ENCODE measurements at regions not wholly inside any gene's neighbourhood (a gene's known extent, or its start where the extent isn't known, plus 50 kb on each side); places are given as distances from the start of the nearest gene placed in this dataset.
"Not testable (repeated sequence)": the region's sequence is repeated elsewhere in the genome, so short reads cannot be mapped to it uniquely, and the experiment has no call there.

DNA sequence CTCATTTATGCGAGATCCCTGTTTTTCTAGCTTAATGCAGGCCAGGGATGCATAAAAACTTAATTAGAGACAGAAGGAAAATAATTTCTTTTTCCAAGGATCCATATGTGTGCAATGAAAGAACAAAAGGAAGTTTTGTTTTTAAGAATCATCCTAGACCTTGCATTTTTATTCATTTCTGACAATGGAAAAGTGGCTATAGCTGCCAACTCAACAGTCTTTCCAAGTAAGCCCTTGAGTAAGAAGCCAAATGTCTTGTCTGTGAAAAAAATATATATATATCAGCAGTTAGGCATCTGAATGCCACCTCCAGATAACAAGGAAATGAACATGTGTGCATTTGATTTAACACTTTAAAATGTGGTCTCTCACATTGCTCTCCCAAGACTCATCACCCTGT, 1397.6 kb downstream of the GATA3 start:
- DNase-seq (ENCODE audit: low read depth in 2 of 2): no peak

DNA sequence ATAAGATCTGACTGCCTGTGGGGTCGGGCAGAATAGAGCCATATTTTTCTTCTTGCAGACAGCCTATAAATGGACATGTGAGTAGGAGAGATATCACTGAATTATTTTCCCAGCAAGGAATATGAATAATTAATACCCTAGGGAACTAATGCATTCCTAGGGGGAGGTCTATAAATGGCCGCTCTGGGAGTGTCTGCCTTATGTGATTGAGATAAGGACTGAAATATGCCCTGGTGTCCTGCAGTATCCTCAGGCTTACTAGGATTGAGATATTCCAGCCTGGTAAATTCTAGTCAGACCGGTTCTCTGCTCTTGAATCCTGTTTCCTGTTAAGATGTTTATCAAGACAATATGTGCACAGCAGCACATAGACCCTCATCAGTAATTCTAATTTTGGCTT, 1399.4 kb downstream of the GATA3 start:
- not testable (repeated sequence) for DNase-seq (ENCODE audit: low read depth in 2 of 2)

DNA sequence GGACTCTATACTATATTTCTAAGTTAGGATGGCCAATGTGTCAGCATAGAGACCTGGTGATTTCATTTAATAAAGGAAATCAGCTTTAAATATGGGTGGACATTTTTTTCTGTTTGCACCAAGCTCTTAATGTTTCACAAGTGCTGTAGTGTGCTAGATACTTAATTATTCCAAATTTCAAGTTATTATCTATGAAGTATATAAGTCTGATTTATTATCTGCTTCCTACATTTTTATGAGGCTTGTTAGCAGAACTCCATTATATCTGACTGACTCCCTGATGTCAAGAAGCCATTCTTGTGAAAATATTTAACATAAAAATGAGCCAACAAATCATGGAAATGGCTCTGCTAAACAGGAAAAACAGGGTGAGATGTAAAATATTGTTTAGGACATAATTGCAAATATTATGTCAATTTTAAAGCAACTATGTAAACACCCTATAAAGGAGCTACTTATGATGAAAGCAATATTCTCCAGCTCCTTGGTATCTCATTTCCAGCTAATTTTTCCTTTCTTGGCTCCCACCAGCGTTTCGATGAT, 1415.2 kb downstream of the GATA3 start:
- no peak for DNase-seq (ENCODE audit: low read depth in 2 of 2)

DNA sequence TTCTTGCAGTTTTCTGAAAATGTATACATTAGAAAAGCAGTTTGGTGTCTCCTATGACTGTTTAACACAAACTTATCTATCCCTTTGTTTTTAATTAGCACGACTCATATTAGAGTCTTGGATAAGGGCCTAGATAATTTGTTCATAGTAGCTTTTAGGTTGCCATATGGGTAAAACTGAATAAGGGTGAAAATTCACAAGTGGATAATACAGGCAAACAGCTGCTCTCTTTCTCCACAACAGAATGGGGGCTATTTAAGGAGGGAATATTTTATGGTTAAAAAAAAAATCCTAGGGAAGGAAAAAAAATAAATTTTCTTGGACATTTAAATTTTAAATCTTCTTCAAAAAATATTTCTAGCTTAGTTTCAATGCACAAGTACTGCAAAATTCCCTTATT, 1416.1 kb downstream of the GATA3 start:
- no peak for DNase-seq (ENCODE audit: low read depth in 2 of 2)

DNA sequence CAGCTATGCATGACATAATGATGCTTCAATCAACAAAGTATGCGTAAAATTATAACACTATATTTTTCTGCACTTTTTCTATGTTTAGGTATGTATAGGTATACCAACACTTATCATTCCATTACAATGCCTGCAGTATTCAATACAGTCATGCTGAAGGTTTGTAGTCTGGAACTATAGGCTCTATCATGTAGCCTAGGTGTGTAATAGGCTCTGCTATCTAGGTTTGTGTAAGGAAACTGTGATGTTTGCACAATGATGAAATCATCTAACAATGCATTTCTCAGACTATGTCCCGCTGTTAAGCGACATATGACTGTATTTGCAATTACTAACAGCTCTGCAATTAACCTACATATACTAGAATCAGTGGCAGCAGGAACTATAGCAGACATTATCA, 1447.5 kb downstream of the GATA3 start:
- no peak for DNase-seq (ENCODE audit: low read depth in 2 of 2)

DNA sequence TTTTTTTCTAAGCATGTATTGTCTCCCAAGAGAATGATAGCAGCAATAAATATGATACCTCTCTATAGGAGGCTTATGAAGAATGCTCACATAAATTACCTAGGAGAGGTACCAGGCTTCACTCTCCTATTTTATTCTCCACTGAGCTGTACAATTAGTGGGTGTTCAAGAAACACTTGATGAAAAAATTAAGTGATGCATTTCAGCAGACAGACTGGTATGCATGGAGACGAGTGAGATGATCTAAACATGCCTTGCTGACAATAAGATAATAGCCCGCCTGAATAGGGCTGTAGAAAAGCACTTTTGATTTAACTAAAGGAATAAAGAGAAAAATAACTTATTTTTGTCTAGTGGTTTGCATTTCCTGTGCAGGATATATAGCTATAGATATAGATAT, 1449.7 kb downstream of the GATA3 start:
- no peak for DNase-seq (ENCODE audit: low read depth in 2 of 2)

DNA sequence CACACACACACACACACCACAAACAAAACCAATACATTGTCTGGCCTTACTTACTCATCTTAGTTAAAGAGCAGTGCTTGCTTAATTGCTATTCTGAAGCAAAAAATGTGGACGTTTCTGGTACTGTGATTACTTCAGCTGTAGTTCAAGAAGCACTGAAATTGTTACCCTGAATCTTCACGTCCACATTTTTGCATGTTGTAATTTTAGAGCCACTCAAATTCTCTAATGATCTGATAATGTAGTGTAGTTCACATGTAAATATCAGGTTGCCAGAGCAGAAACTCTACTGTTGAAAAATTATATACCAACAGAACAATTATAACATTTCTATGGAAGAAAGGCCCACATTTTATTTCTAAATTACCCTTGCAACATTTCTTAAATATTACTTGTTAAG, 1451.1 kb downstream of the GATA3 start:
- DNase-seq (ENCODE audit: low read depth in 2 of 2): no peak

DNA sequence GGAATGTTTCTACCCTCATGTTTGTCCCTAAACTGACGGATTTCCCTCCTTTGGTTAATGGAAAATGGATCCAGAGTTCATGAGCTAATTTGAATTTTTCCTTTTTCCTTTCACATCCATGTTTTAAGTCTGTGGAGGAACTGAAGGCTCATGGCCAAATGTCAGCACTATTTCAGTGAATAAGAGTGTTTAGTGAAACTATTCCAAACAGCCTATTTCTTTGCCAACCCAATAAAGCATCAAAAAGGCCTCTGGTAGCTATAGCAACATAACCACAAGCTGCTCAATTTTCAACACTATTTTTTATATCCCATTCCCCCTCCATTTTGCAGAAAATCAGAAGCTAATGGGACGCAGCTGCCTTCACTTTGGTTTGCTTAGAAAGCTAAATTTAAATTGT, 1454.1 kb downstream of the GATA3 start:
- no peak for DNase-seq (ENCODE audit: low read depth in 2 of 2)

DNA sequence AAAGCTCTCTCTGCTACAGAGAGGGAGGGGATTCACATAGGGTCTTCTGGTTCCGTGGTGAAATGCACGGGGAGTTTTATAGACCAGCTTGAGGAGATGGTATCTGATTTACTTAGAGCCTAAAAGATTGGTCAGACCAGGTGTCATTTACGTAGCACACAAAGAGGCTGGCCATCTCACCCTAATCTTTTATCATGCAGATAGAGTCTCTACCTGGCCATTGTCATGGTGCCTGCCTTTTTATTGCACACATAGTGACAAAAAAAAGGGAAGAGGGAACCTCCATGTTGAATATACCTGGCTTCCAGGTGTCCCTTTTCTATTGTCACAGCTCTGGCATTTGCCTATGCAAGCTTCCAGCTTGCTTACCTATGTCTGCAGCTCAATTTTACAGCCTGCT, 1456.1 kb downstream of the GATA3 start:
- DNase-seq (ENCODE audit: low read depth in 2 of 2): no peak

DNA sequence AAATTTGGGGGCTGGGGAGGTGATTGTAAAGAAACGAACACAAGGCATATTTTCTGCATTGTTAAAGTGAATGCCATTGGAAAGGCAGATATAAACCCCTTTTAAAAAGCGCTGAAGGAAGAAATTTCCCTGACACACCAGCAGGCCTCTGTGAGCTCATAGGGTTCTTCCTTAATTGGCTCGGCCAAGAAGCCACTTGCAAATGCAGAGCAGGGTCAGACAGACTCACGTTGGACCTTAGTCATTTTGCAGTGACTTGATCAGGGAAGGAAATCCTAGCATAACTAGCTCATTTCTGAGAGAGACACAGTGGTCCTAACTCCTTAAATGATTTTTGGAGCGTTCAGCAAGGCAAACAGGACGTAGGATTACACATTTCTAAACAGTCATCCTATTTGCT, 1461.4 kb downstream of the GATA3 start:
- no peak for DNase-seq (ENCODE audit: low read depth in 2 of 2)

DNA sequence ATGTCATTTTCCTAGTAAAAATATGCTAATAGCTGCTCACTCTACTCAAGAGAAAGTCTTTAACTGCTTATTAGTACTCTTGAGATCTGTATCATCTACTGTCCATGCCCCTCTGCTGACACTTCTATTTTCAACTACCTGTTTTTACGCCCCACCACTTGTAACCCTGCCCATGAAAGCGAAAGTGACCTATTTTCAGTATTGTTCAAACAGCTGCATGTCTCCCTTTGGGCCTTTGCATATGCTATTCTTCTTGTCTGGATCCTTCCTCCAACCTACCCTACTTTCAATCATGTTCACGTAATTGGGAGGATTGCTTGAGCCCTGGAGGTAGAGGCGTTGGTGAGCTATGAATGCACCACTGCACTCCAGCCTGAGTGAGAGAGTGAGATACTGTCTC, 1481.3 kb downstream of the GATA3 start:
- no peak for DNase-seq (ENCODE audit: low read depth in 2 of 2)

DNA sequence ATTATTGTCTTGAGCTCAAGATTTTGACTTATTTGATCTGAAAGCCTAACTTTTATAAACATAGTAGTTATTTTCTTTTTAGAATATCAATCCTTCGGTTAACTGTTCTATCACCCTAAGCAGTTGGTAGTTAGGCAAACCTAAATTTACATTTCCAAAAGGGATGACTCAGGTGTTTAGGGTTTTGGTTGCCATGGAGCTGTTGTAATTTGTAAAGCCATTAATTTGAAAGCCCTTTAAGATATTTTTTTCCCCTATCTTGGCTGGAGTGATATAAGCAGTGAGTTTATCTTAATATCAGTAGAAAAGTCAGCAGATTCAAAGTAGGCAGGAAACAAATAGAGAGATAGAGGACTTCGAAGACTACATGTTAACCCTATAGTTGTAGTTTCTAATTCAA, 1472.6 kb upstream of the CELF2 start:
- no peak for DNase-seq (ENCODE audit: low read depth in 2 of 2)

DNA sequence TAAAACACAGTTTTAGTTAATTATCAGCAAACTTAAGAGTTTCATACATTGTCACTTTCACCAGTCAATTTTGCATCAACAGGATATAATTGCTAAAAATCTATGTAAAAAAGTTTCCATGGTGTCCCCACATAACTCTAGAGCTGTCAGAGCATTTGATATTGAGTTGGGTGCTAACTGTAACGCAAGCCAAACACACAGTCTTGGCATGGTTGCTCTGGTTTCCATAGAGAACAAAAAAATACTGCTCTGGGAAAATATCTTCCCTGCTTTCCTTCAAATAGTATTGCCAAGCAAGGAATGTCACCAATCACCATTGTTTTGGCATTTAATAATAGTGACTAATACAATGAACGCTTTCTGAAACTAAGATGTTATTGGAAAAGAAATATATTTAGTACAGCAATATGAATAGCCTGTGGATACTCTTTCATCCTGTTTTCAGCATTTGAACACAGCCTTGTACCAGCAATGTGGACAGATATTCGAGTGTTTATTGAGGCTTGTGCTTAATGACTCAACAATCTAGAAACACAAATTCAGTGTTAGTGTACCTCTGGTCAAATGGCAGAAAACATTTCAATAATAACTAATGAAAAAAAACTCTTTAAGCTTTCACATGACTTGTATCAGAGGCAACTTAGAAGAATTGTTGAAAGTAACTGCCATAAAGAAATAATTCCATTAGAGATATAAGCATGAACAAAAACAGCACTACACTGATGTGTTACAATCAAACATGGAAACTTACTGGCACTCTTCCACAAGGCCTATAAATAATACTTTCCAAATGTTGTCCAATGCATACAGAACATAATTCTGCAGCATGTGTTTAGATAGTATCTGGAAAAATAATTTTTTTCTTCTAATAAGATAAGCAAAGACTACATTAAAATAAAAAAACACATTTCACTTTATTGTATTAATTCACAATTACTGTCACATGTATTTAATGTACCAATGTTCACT, 1469.5 kb upstream of the CELF2 start:
- DNase-seq (ENCODE audit: low read depth in 2 of 2): no peak

DNA sequence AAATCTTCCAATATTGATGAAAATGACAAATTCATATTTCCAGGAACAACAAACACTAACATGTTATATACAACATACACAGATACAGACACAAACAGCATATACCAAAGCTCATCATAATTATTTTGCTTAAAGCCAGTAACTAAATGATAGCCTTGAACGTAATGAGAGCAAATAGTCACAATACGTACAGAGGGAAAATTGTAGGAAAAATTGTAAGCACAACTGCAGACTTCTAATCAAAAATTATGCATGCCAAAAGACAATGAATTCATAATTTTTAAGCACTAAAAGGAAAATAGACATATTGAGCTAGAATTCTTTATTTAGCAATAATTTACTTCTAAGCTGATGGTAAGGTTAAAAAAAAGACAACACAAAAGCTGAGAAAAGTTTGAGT, 1466.9 kb upstream of the CELF2 start:
- DNase-seq (ENCODE audit: low read depth in 2 of 2): no peak

DNA sequence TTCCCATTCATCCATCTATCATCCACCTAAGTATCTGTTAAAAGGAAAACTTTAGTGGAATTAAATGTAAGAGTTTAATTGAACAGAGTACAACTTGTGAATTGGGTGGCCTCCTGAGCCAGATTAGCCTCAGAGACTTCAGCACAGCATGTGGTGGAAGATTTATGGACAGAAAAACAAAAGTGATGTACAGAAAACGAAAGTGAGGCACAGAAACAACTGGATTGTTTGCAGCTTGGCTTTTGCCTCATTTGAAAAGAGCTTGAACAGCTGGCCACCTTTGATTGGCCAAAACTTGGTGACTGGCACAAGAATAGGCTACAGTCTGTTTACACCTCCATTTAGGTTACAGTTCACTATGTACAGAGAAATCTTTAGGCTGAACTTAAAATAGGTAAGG, 1463.4 kb upstream of the CELF2 start:
- DNase-seq (ENCODE audit: low read depth in 2 of 2): no peak

DNA sequence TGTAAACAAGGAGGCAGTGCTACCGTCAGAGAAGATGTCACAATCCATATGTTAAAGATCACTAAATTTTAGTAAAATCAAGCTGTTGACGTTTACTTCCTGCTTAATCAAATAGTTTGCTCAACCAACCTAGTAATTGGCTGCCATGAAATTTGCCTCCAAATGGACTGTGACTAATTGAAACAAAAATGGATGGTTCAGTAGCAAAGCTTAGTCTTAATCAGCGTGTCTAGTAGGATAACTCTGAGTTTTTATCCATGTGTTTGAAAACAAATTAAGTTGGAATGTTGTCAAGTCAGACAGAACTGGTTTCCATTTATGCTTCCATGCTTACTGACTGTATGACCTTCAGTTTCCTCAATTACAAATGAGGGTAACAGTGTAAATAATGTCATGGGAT, 1456.7 kb upstream of the CELF2 start:
- no peak for DNase-seq (ENCODE audit: low read depth in 2 of 2)

DNA sequence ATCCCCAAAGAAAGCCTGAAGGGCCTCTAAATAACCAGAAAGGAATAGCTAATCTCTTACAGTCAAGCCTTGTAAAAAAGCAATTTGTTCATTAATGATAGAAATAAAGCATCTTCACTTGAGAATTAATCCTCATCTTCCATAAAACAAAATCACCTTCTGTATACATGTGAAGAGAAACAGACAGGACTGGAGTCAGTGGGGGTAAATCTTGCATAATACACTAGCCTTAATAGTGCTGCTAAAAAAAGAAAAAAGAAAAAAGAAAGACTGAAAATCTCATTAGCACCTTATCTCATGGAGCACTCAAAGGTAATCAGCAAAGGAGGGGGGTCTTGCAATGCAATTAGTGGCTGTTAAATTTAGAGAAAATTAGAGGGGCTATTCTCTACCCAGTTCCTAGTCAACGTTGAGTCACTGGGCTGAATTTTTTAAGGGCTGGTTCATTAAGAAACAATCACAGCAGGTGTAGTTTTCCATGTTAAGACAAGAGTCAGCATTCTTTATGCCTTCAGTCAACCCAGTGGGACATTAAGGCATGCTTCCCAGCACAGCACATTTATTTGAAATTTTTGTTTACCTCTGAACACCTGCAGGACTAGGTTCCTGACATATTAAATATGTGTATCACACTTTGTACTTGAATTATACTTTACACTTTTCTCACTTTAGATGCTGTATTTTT, 1455.7 kb upstream of the CELF2 start:
- no peak for DNase-seq (ENCODE audit: low read depth in 2 of 2)

DNA sequence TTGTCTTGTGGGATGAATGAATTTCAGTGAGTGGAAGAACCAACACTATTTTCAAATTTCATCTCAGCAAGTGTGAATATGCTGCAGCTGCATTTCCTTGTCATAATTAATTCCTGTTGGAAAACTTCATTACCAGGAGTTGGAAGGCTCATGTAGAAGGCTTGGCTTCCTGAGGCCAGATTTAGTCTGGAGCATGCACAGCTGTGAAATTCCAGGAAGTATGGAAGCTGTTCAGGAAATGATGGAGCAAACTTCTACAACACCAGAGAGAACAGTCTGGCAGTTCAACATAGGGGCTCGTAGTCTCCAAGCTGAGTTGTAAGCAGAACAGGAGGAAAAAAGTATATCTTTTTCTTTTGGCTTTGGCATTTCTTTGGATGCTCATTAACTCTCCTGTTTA, 1439.9 kb upstream of the CELF2 start:
- no peak for DNase-seq (ENCODE audit: low read depth in 2 of 2)

DNA sequence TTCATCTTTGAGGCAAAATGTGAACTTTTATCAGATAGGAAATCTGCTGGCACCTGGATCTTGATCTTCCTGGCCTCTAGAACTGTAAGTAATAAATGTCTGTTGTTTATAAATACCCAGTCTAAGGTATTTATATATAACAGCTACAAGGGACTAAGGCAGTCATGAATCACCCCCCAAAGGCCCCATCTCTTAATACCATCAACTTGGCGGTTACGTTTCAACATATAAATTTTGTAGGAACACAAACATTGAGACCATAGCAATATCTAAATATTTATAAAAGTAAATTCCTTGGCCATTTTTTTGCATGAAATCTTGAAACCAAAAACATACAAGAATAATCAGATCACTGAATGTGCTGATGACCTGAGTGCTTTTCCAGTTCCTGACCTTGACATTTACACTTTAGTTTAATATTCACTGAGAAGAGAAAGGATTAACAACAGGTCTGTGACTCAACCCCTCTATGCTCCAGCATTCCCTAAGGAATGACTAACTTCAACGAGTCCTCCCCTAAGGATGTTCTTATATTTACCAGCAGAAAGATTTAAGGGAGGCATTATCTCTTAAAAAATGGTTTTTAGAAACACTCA, 1438.5 kb upstream of the CELF2 start:
- DNase-seq (ENCODE audit: low read depth in 2 of 2): no peak

DNA sequence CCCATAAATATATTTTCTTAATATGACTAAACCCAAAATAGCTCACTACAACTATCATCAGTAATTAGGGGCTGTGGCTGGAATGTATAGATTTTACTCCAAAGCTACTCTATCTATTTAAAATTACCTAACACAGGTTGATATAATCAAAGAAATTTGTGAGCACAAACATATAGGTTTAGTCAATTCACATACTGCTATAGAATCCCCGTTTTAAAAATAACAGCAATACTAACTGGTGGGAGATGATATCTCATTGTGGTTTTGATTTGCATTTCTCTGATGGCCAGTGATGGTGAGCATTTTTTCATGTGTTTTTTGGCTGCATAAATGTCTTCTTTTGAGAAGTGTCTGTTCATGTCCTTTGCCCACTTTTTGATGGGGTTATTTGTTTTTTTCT, 1434.9 kb upstream of the CELF2 start:
- DNase-seq (ENCODE audit: low read depth in 2 of 2): not testable (repeated sequence)

DNA sequence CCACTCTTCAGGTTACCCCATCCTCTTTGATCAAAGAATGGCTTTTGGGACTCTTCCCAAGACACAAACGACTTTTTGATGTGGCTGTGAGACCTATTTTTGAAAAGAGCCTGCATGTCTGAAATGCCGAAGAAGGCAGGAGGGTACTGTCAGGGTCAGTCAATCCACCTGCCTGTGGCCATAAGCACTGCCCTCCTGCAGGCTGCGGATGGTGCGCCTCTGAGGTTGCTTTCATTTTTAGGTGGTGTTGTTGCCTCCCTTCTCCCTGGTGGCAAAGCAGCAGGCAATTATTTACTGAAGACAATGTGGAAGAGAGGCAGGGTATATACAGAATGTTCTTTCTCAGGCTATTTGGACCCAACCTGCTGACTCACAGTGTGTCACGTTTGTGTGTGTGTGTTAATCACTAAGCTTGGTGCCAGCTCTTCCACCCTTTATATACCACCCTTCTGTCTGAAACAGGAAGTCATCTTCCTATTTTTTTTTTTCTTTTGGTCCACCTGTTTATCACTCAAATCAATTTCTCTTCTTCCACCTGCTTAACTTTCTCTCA, 1421.2 kb upstream of the CELF2 start:
- DNase-seq (ENCODE audit: low read depth in 2 of 2): no peak

DNA sequence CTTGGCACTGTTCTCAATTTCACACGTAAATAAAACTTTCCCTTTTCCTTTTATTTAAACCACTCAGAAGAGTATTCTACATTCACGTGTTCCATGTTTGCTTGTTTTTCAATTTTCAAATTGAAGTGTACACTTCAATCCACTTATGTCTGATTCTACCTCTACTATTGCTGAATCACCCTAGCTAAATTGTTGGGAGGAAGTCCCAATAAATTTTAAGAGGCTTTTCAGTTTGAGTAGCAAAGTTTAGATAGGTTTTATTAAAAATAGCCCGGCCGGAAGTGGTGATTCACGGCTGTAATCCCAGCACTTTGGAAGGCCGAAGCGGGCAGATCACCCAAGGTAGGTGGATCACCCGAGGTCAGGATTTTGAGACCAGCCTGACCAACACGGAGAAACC, 1414.7 kb upstream of the CELF2 start:
- DNase-seq (ENCODE audit: low read depth in 2 of 2): no peak
